Tibial artery (tissue), 4 donors: ENCODE measurements at regions not wholly inside any gene's neighbourhood (a gene's known extent, or its start where the extent isn't known, plus 50 kb on each side); places are given as distances from the start of the nearest gene placed in this dataset.

Source experiments
- DNase-seq, 2 donors: peaks; one replicate each; pipeline ENCODE4 v3.0.0-alpha.2; 2019
- H3K27ac ChIP-seq, 2 donors: fragments of 200-600 bp; sonication (generic) in 1 of 2; 1 replicate in 1 of 2; 2 replicates in 1 of 2; pipeline ENCODE4 v1.5.1; 2018 to 2019; ENCODE audit warnings: mild to moderate bottlenecking in 1 of 2
- H3K27me3 ChIP-seq, 2 donors: fragments of 200-600 bp; sonication (generic) in 1 of 2; one replicate each; pipeline versions ENCODE4 v1.5.1 to v1.6.0; 2016 to 2019
- H3K36me3 ChIP-seq, 3 donors: fragments of 200-600 bp; sonication (generic) in 2 of 3; one replicate each; pipeline ENCODE4 v1.5.1; 2016 to 2019; ENCODE audit warnings: mild to moderate bottlenecking in 2 of 3
- H3K4me1 ChIP-seq, 4 donors: fragments of 200-600 bp; sonication (generic) in 2 of 4; 1 replicate in 3 of 4; 2 replicates in 1 of 4; pipeline ENCODE4 v1.5.1; 2016 to 2019
- H3K4me3 ChIP-seq, 2 donors: fragments of 200-600 bp; sonication (generic) in 1 of 2; 1 replicate in 1 of 2; 2 replicates in 1 of 2; pipeline ENCODE4 v1.5.1; 2018 to 2019; ENCODE audit warnings: mild to moderate bottlenecking in 2 of 2
- H3K9me3 ChIP-seq, 3 donors: fragments of 200-600 bp; sonication (generic) in 1 of 3; one replicate each; pipeline ENCODE4 v1.5.1; 2016 to 2019
- CTCF ChIP-seq, 2 experiments: fragments of 200-600 bp in 1 of 2; fragments of 450-650 bp in 1 of 2; IDR thresholded peaks; one replicate each; pipeline ENCODE4 v1.5.1; 2017 to 2019; ENCODE audit warnings: antibody characterized with exemption in 2 of 2, mild to moderate bottlenecking in 1 of 2, moderate library complexity in 1 of 2
- intact Hi-C: fragments of 100-400 bp; cut with DNase I; formaldehyde crosslinking; loops from one replicate; pipeline ENCODE4 v1.15.0; 2023; ENCODE audit warnings: low total_unique reads

- no peak overlapping the region for H3K27ac ChIP-seq
- intact Hi-C loops: no loop called here
- DNase-seq: no peak
- no peak overlapping the region for H3K4me3 ChIP-seq
- H3K27me3 ChIP-seq: no peaks in the 10 kb centered on the region
- no peaks in the 10 kb centered on the region for H3K4me1 ChIP-seq
- TF ChIP-seq CTCF (IDR thresholded peaks at IDR 0.05): no peak
- H3K36me3 ChIP-seq: no peaks in the 10 kb centered on the region
- H3K9me3 ChIP-seq: peaks cover 0 to 8% (median 3%) of the 10 kb centered on the region in 3 donors
Measured at GRCh38 chr4:31234494-31234893, 514.3 kb downstream of the PCDH7 start.

- Histone ChIP-seq H3K4me1 (no peaks in the 10 kb centered on the region), H3K36me3 (no peaks in the 10 kb centered on the region), H3K27ac (no peak overlapping the region), H3K27me3 (no peaks in the 10 kb centered on the region), H3K4me3 (no peak overlapping the region), H3K9me3 (peaks cover 0 to 10% (median 3%) of the 10 kb centered on the region in 3 donors)
- intact Hi-C loops: no loop called here
- DNase-seq: no peak
- TF ChIP-seq CTCF (IDR thresholded peaks at IDR 0.05): no peak
Measured at GRCh38 chr4:31234901-31235300, 514.7 kb downstream of the PCDH7 start.

GRCh38 chr4:31236020-31236638 is 516.0 kb downstream of the PCDH7 start:
- no peak for DNase-seq
- intact Hi-C loops: no loop called here
- no peak for TF ChIP-seq CTCF (IDR thresholded peaks at IDR 0.05)

GRCh38 chr4:31236639-31237173 is 516.5 kb downstream of the PCDH7 start:
- no peak overlapping the region for H3K27ac ChIP-seq
- no peaks in the 10 kb centered on the region for H3K36me3 ChIP-seq
- no peaks in the 10 kb centered on the region for H3K27me3 ChIP-seq
- H3K4me1 ChIP-seq: no peaks in the 10 kb centered on the region
- H3K9me3 ChIP-seq: peaks cover 0 to 17% (median 3%) of the 10 kb centered on the region in 3 donors
- intact Hi-C loops: no loop called here
- DNase-seq: no peak
- no peak overlapping the region for H3K4me3 ChIP-seq
- TF ChIP-seq CTCF (IDR thresholded peaks at IDR 0.05): no peak

More at GRCh38 chr4:31236020-31236638, 516.0 kb downstream of the PCDH7 start:
- Histone ChIP-seq H3K36me3 (no peaks in the 10 kb centered on the region), H3K4me3 (no peak overlapping the region), H3K27ac (no peak overlapping the region), H3K9me3 (peaks cover 0 to 17% (median 3%) of the 10 kb centered on the region in 3 donors), H3K4me1 (no peaks in the 10 kb centered on the region), H3K27me3 (no peaks in the 10 kb centered on the region)

- Histone ChIP-seq H3K27me3 (no peaks in the 10 kb centered on the region), H3K9me3 (peaks cover 0 to 17% (median 3%) of the 10 kb centered on the region in 3 donors), H3K4me3 (no peak overlapping the region), H3K4me1 (no peaks in the 10 kb centered on the region), H3K27ac (no peak overlapping the region), H3K36me3 (no peaks in the 10 kb centered on the region)
- no peak for TF ChIP-seq CTCF (IDR thresholded peaks at IDR 0.05)
- intact Hi-C loops: no loop called here
- no peak for DNase-seq
Measured at GRCh38 chr4:31237233-31237632, 517.1 kb downstream of the PCDH7 start.
